Ovary (tissue), 3 donors: ENCODE measurements at regions not wholly inside any gene's neighbourhood (a gene's known extent, or its start where the extent isn't known, plus 50 kb on each side); places are given as distances from the start of the nearest gene placed in this dataset.

Source experiments
- EP300 ChIP-seq: sonication (generic); formaldehyde crosslinking; IDR thresholded peaks from one replicate; pipeline ENCODE4 v1.6.1; 2017; ENCODE audit warnings: antibody characterized with exemption
- TF ChIP-seq, protein P1 (sequence below), 3 donors: fragments of 450-650 bp in 2 of 3; fragments of 200-600 bp in 1 of 3; IDR thresholded peaks; one replicate each; pipeline versions ENCODE4 v1.5.1 to v1.8.0; 2016 to 2022; ENCODE audit warnings: antibody characterized with exemption in 3 of 3, mild to moderate bottlenecking in 1 of 3
- donor health status: DM: no; HTN: no; CAD: no.

DNA sequence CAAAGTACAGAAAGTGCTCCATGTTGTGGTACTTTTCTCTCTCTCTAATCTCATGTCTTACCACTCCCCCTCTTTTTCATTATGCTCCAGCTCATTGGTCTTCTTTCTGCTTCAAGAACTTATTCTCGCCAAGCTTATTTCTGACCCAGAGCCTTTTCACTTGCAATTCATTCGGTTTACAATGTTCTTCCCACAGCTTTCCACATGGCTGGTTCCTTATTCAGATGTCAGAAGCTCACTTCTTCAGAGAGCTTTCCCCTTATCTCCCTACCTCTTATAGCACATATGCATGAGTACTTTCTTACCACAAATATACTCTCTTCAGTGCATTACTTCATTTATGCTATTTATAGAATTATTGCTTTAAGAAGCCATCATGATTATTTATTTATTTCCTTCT, 338.8 kb upstream of the ATP10B start:
- TF ChIP-seq EP300 = no peak
- TF ChIP-seq, protein P1, sequence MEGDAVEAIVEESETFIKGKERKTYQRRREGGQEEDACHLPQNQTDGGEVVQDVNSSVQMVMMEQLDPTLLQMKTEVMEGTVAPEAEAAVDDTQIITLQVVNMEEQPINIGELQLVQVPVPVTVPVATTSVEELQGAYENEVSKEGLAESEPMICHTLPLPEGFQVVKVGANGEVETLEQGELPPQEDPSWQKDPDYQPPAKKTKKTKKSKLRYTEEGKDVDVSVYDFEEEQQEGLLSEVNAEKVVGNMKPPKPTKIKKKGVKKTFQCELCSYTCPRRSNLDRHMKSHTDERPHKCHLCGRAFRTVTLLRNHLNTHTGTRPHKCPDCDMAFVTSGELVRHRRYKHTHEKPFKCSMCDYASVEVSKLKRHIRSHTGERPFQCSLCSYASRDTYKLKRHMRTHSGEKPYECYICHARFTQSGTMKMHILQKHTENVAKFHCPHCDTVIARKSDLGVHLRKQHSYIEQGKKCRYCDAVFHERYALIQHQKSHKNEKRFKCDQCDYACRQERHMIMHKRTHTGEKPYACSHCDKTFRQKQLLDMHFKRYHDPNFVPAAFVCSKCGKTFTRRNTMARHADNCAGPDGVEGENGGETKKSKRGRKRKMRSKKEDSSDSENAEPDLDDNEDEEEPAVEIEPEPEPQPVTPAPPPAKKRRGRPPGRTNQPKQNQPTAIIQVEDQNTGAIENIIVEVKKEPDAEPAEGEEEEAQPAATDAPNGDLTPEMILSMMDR (IDR thresholded peaks at IDR 0.05) = no peak
